ENCODE measurements at regions not wholly inside any gene's neighbourhood (a gene's known extent, or its start where the extent isn't known, plus 50 kb on each side); places are given as distances from the start of the nearest gene placed in this dataset.

DNA sequence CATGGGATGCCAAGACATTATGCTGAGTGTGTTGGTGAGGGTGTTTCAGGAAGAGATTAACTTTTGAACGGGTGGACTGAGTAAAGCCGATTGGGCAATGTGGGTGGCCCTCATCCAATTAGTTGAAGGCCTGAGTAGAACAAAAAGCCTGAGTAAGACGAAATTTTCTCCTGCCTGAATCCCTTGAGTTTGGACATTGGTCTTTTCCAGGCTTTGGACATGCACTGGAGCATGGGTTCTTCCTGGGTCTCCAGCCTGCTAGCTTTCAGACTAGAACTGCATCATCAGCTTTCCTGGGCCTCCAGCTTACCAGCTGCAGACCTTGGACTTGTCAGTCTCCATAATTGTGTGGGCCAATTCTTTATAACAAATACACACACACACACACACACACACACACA lies 63.6 kb downstream of the NIBAN1 start:
- Histone ChIP-seq H3K9me2 (ENCODE audit: insufficient read depth) (no peaks in the 10 kb centered on the region), H3K4me2 (no peak overlapping the region), H3K79me2 (replicated peaks; ENCODE audit: insufficient read depth) (no peaks in the 10 kb centered on the region), H2AFZ (no peak overlapping the region), H3K27ac (ENCODE audit: low read depth) (no peak overlapping the region), H3K36me3 (ENCODE audit: insufficient read depth) (no peaks in the 10 kb centered on the region), H3K4me3 (no peak overlapping the region), H3F3A (replicated peaks; ENCODE audit: low read depth) (no peaks in the 10 kb centered on the region), H4K20me1 (replicated peaks; ENCODE audit: insufficient read depth) (no peaks in the 10 kb centered on the region), H3K4me1 (ENCODE audit: insufficient read depth) (no peaks in the 10 kb centered on the region), H3K27me3 (ENCODE audit: insufficient read depth) (no peaks in the 10 kb centered on the region)
- Mint-ChIP-seq H3K27ac (no peak overlapping the region), H3K4me3 (no peak overlapping the region), H3K9me3 (no peaks in the 10 kb centered on the region), H3K4me1 (no peaks in the 10 kb centered on the region), H3K27me3 (ENCODE audit: insufficient read depth, low read depth, poor library complexity) (no peaks in the 10 kb centered on the region), H3K36me3 (ENCODE audit: low read depth) (no peaks in the 10 kb centered on the region)
- ATAC-seq: no peak
- DNase-seq (ENCODE audit: low spot score): no peak
- TF ChIP-seq NANOG (IDR thresholded peaks at IDR 0.05; ENCODE audit: borderline replicate concordance): no peak
- TF ChIP-seq EZH2 (IDR thresholded peaks at IDR 0.05; ENCODE audit: low read depth, unreplicated experiment): no peak
- TF ChIP-seq, protein P1, sequence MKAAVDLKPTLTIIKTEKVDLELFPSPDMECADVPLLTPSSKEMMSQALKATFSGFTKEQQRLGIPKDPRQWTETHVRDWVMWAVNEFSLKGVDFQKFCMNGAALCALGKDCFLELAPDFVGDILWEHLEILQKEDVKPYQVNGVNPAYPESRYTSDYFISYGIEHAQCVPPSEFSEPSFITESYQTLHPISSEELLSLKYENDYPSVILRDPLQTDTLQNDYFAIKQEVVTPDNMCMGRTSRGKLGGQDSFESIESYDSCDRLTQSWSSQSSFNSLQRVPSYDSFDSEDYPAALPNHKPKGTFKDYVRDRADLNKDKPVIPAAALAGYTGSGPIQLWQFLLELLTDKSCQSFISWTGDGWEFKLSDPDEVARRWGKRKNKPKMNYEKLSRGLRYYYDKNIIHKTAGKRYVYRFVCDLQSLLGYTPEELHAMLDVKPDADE (IDR thresholded peaks at IDR 0.05): no peak

DNA sequence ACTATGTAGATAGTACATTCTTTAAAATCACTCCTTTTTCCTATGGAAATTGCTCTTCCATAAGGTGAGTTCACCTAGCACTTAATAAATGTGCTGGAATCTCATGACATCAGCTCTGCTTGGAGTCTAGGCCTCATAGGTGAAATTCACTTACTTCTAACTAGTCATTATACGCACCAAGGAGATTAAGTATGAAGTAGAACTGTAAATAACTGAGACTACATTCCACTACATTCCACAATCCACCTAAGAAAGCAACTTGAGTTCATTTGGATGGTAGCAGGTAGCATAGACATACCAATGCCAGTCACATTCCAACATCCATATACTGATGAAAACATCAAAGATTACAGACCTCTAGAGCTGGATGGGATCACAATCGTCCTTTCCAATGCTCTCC lies 64.3 kb downstream of the NIBAN1 start:
- Histone ChIP-seq H3F3A (replicated peaks; ENCODE audit: low read depth) (no peaks in the 10 kb centered on the region), H3K36me3 (ENCODE audit: insufficient read depth) (no peaks in the 10 kb centered on the region), H4K20me1 (replicated peaks; ENCODE audit: insufficient read depth) (no peaks in the 10 kb centered on the region), H3K4me1 (ENCODE audit: insufficient read depth) (no peaks in the 10 kb centered on the region), H2AFZ (no peak overlapping the region), H3K27me3 (ENCODE audit: insufficient read depth) (no peaks in the 10 kb centered on the region), H3K4me3 (no peak overlapping the region), H3K79me2 (replicated peaks; ENCODE audit: insufficient read depth) (no peaks in the 10 kb centered on the region), H3K27ac (ENCODE audit: low read depth) (no peak overlapping the region), H3K9me2 (ENCODE audit: insufficient read depth) (no peaks in the 10 kb centered on the region), H3K4me2 (no peak overlapping the region)
- Mint-ChIP-seq H3K36me3 (ENCODE audit: low read depth) (no peaks in the 10 kb centered on the region), H3K4me3 (no peak overlapping the region), H3K27ac (no peak overlapping the region), H3K9me3 (no peaks in the 10 kb centered on the region), H3K4me1 (no peaks in the 10 kb centered on the region), H3K27me3 (ENCODE audit: insufficient read depth, low read depth, poor library complexity) (no peaks in the 10 kb centered on the region)
- TF ChIP-seq ZNF462 (CRISPR knock-in tag; IDR thresholded peaks at IDR 0.05) (no peak), JUNB (IDR thresholded peaks at IDR 0.05; ENCODE audit: unreplicated experiment) (no peak), CREB1 (CRISPR knock-in tag; IDR thresholded peaks at IDR 0.05; ENCODE audit: low read depth) (no peak)
- TF ChIP-seq, protein P2, sequence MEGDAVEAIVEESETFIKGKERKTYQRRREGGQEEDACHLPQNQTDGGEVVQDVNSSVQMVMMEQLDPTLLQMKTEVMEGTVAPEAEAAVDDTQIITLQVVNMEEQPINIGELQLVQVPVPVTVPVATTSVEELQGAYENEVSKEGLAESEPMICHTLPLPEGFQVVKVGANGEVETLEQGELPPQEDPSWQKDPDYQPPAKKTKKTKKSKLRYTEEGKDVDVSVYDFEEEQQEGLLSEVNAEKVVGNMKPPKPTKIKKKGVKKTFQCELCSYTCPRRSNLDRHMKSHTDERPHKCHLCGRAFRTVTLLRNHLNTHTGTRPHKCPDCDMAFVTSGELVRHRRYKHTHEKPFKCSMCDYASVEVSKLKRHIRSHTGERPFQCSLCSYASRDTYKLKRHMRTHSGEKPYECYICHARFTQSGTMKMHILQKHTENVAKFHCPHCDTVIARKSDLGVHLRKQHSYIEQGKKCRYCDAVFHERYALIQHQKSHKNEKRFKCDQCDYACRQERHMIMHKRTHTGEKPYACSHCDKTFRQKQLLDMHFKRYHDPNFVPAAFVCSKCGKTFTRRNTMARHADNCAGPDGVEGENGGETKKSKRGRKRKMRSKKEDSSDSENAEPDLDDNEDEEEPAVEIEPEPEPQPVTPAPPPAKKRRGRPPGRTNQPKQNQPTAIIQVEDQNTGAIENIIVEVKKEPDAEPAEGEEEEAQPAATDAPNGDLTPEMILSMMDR (conservative IDR thresholded peaks at IDR 0.05; ENCODE audit: low read depth in 2 of 2): no peak
- DNase-seq (ENCODE audit: low spot score): no peak
- no peak for ATAC-seq
